Upper lobe of left lung (tissue), 4 donors: ENCODE measurements at regions not wholly inside any gene's neighbourhood (a gene's known extent, or its start where the extent isn't known, plus 50 kb on each side); places are given as distances from the start of the nearest gene placed in this dataset.

Source experiments
- EP300 ChIP-seq, 4 donors: sonication (generic); formaldehyde crosslinking; IDR thresholded peaks; one replicate each; pipeline ENCODE4 v1.5.1; 2017; ENCODE audit warnings: antibody characterized with exemption in 4 of 4, control low read depth in 2 of 4
- TF ChIP-seq, protein P1 (sequence below), 6 experiments: fragments of 450-650 bp in 4 of 6; fragments of 200-600 bp in 2 of 6; sonication (generic) in 2 of 6; IDR thresholded peaks; one replicate each; pipeline ENCODE4 v1.5.1; 2016 to 2019; ENCODE audit warnings: antibody characterized with exemption in 6 of 6

DNA sequence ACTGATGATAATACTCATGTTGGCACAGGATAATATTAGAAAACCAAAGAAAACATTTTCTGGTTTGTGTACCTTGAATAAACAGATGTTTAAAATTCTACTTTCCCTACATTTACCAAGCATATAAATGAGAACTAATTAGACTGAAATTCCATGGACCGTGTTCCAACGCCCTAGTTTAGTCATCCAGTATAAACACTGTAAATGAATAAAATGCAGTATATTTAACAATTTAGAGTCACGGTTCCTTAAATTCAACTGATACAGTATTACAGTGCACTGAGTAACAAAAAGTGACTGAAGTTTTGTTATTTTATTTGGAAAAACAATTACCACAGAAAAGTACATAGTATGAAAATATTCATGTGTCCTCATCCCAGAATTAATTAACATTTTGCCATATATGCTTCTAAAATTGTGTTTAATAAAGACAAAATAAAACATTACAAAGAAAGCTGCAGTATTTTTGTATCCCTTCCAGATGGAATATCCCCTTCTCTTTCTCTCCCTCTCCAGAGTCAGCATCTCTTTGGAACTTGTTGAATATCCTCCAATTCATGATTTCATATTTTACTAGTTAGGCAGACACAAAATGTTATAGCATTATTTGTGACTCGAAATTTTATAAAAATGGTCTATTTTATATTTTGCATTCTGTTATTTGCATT lies 112.5 kb downstream of the HMHB1 start:
- TF ChIP-seq, protein P1, sequence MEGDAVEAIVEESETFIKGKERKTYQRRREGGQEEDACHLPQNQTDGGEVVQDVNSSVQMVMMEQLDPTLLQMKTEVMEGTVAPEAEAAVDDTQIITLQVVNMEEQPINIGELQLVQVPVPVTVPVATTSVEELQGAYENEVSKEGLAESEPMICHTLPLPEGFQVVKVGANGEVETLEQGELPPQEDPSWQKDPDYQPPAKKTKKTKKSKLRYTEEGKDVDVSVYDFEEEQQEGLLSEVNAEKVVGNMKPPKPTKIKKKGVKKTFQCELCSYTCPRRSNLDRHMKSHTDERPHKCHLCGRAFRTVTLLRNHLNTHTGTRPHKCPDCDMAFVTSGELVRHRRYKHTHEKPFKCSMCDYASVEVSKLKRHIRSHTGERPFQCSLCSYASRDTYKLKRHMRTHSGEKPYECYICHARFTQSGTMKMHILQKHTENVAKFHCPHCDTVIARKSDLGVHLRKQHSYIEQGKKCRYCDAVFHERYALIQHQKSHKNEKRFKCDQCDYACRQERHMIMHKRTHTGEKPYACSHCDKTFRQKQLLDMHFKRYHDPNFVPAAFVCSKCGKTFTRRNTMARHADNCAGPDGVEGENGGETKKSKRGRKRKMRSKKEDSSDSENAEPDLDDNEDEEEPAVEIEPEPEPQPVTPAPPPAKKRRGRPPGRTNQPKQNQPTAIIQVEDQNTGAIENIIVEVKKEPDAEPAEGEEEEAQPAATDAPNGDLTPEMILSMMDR (IDR thresholded peaks at IDR 0.05) = no peak
- TF ChIP-seq EP300 (IDR thresholded peaks at IDR 0.05) = no peak
